Esophagus (tissue), 2 donors: ENCODE measurements at regions not wholly inside any gene's neighbourhood (a gene's known extent, or its start where the extent isn't known, plus 50 kb on each side); places are given as distances from the start of the nearest gene placed in this dataset.

Experiments used
- H3K27ac ChIP-seq, 2 donors: one replicate each; pipeline ENCODE4 v1.5.1; 2013; ENCODE audit warnings: low read depth in 2 of 2, mild to moderate bottlenecking in 2 of 2, inconsistent platforms in 1 of 2, low read length in 1 of 2, moderate library complexity in 1 of 2
- H3K27me3 ChIP-seq, 2 donors: one replicate each; pipeline ENCODE4 v1.6.1; 2013; ENCODE audit warnings: low read length in 2 of 2, control low read depth in 1 of 2, mild to moderate bottlenecking in 1 of 2; ENCODE audit not compliant: insufficient read depth in 2 of 2, control insufficient read depth in 1 of 2
- H3K36me3 ChIP-seq, 2 donors: one replicate each; pipeline ENCODE4 v1.6.1; 2013; ENCODE audit warnings: low read length in 1 of 2; ENCODE audit not compliant: control insufficient read depth in 2 of 2, insufficient read depth in 2 of 2
- H3K4me1 ChIP-seq, 2 donors: one replicate each; pipeline ENCODE4 v1.6.1; 2013; ENCODE audit warnings: low read length in 1 of 2; ENCODE audit not compliant: control insufficient read depth in 2 of 2, insufficient read depth in 2 of 2
- H3K4me3 ChIP-seq, 2 donors: one replicate each; pipeline ENCODE4 v1.5.1; 2013; ENCODE audit warnings: low read length in 2 of 2, mild to moderate bottlenecking in 2 of 2, low read depth in 1 of 2, moderate library complexity in 1 of 2
- H3K9me3 ChIP-seq, 2 donors: one replicate each; pipeline ENCODE4 v1.6.1; 2013; ENCODE audit warnings: mild to moderate bottlenecking in 2 of 2, low read depth in 1 of 2, low read length in 1 of 2, moderate library complexity in 1 of 2; ENCODE audit not compliant: control insufficient read depth in 2 of 2, insufficient read depth in 1 of 2
- WGBS, 2 donors: extraction: QIAGEN DNeasy Blood & Tissue Kit; methylation state at CpG; one replicate each; pipeline ENCODE4 v1.1.7; 2013; 5-methylcytosine and 5-hydroxymethylcytosine counted together
- donor health status: healthy with polysubstance abuse.
- donor health status: Bipolar disorder and iron deficiency.

GRCh38 chr5:56344594-56344993 lies 111.5 kb upstream of the ANKRD55 start:
- H3K4me3 ChIP-seq, result no peak overlapping the region
- 89 to 90% methylated on average over 1 of the region's 1 CpG for WGBS, 2 donors
- no peaks in the 10 kb centered on the region for H3K4me1 ChIP-seq
- no peaks in the 10 kb centered on the region for H3K36me3 ChIP-seq
- no peaks in the 10 kb centered on the region for H3K9me3 ChIP-seq
- H3K27ac ChIP-seq, result no peak overlapping the region
- no peaks in the 10 kb centered on the region for H3K27me3 ChIP-seq

GRCh38 chr5:56343988-56344387 lies 110.9 kb upstream of the ANKRD55 start:
- H3K27me3 ChIP-seq, result no peaks in the 10 kb centered on the region
- no peak overlapping the region for H3K27ac ChIP-seq
- WGBS, 2 donors, result 97 to 100% methylated on average over 2 of the region's 2 CpGs

GRCh38 chr5:56342616-56343015 lies 109.5 kb upstream of the ANKRD55 start:
- Histone ChIP-seq H3K27me3 (no peaks in the 10 kb centered on the region), H3K27ac (no peak overlapping the region), H3K36me3 (no peaks in the 10 kb centered on the region), H3K4me1 (no peaks in the 10 kb centered on the region), H3K4me3 (no peak overlapping the region), H3K9me3 (no peaks in the 10 kb centered on the region)
- WGBS, 2 donors, result 95% methylated on average over 3 of the region's 3 CpGs

More at GRCh38 chr5:56343988-56344387, 110.9 kb upstream of the ANKRD55 start:
- Histone ChIP-seq H3K4me3 (no peak overlapping the region), H3K4me1 (no peaks in the 10 kb centered on the region), H3K36me3 (no peaks in the 10 kb centered on the region), H3K9me3 (no peaks in the 10 kb centered on the region)

DNA sequence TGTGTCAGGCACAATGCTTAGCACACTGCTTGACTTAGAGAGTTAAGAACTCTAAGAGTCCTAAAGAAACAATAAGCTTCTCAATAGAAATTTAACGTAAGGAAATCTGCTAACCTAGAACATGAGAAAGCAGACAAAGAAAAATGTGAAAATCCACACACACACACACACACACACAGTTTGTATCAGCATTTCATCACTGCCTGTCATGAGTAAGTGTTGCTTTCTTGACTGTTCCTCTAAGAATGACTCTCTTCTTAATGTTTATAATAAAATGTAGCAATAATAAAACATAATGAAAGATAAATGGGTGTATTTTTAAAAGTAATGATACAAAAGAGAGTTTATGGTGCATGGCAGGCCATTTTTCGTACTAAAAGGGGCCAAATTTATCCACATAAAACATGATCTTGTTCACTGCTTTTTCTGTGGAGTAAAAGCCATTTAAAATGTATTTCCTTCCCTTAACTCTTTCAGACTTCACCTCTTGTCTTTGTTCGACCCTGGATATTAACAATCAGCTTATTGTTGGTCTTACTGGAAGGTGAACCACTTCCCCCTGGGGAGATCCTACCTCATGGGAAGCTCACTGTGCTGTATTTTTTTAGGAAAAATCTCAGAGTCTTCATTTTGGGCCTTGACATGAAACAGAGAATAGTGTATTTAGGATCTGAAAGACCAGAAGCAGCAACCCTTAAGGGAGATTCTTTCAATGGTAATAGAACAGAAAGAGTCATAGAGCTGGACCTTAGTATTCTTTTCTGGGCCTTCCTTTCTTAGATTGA lies 107.3 kb upstream of the ANKRD55 start:
- no peak overlapping the region for H3K4me3 ChIP-seq
- H3K9me3 ChIP-seq, result no peaks in the 10 kb centered on the region
- no peaks in the 10 kb centered on the region for H3K4me1 ChIP-seq
- H3K36me3 ChIP-seq, result no peaks in the 10 kb centered on the region
- 77 to 78% methylated on average over 3 of the region's 3 CpGs for WGBS, 2 donors
- H3K27ac ChIP-seq, result no peak overlapping the region
- H3K27me3 ChIP-seq, result no peaks in the 10 kb centered on the region

- no peaks in the 10 kb centered on the region for H3K27me3 ChIP-seq
- peaks cover 0 to 4% of the 10 kb centered on the region in 2 donors for H3K9me3 ChIP-seq
- WGBS, 2 donors, result 71% methylated on average over 4 of the region's 4 CpGs
- no peak overlapping the region for H3K27ac ChIP-seq
- no peaks in the 10 kb centered on the region for H3K36me3 ChIP-seq
- H3K4me1 ChIP-seq, result no peaks in the 10 kb centered on the region
- H3K4me3 ChIP-seq, result no peak overlapping the region
Observed at GRCh38 chr5:56339732-56340131, 106.6 kb upstream of the ANKRD55 start.

GRCh38 chr5:56337715-56338319 lies 104.7 kb upstream of the ANKRD55 start:
- 90 to 95% methylated on average over 5 of the region's 5 CpGs for WGBS, 2 donors
- Histone ChIP-seq H3K4me1 (no peaks in the 10 kb centered on the region), H3K36me3 (no peaks in the 10 kb centered on the region), H3K4me3 (no peak overlapping the region), H3K27me3 (no peaks in the 10 kb centered on the region), H3K9me3 (peaks cover 0 to 4% of the 10 kb centered on the region in 2 donors), H3K27ac (no peak overlapping the region)

DNA sequence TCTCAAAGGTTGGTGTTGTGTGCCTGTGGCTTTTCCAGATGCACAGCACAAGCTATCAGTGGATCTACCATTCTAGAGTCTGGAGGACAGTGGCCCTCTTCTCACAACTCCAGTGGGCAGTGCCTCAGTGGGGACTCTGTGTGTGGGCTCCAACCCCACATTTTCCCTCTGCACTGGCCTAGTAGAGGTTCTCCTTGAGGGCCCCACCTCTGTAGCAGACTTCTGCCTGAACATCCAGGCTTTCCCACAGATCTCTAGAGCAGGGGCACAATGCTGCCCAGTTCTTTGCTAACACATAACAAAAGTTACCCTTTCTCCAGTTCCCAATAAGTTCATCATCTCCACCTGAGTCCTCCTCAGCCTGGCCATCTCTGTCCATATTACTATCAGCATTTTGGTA lies 102.1 kb upstream of the ANKRD55 start:
- Histone ChIP-seq H3K27me3 (no peaks in the 10 kb centered on the region), H3K9me3 (peaks cover 0 to 4% of the 10 kb centered on the region in 2 donors), H3K36me3 (no peaks in the 10 kb centered on the region), H3K27ac (no peak overlapping the region), H3K4me3 (no peak overlapping the region), H3K4me1 (no peaks in the 10 kb centered on the region)

DNA sequence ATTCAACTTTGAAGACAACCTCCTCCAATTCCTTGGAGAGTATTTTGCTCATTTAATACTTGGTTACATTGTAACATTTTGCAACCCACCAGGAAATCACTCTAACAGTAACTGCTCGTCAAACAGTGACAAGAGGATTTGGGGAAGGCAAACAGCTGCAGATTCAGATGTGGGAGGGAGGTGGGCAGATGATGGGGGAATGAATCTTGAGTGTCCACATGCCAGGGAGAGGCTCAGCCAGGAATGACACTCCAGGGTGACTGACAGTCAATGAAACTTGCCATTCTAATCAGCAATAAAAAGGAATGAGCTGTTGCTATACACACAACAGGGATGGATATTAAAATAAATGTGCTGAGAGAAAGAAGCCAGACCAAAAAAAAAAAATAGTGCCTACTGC lies 97.7 kb upstream of the ANKRD55 start:
- H3K9me3 ChIP-seq, result peaks cover 0 to 4% of the 10 kb centered on the region in 2 donors
- no peaks in the 10 kb centered on the region for H3K27me3 ChIP-seq
- H3K27ac ChIP-seq, result no peak overlapping the region
- H3K4me3 ChIP-seq, result no peak overlapping the region
- H3K4me1 ChIP-seq, result peaks cover 0 to 2% of the 10 kb centered on the region in 2 donors
- WGBS, 2 donors, result 78 to 83% methylated on average over 1 of the region's 1 CpG
- no peaks in the 10 kb centered on the region for H3K36me3 ChIP-seq

DNA sequence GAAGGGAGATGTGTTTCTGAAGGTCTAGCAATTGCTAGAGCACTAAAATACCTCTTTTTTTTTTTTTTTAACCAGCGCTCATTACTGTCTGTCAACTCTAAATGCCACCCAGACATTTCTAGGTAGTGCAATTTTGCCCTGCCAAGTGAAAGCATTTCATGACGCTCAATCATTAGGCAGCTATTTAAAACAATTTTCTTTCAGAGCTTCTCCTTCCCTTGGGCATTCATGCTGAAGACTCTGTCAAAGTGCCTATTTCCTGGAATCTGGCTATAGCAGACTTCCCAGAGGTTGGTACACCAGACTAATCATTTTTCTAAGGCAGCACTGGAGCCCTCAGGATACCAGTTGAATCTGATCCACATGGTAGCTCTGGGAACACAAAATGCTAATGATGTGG lies 97.0 kb upstream of the ANKRD55 start:
- peaks cover 0 to 3% of the 10 kb centered on the region in 2 donors for H3K9me3 ChIP-seq
- no peak overlapping the region for H3K27ac ChIP-seq
- no peaks in the 10 kb centered on the region for H3K36me3 ChIP-seq
- H3K4me1 ChIP-seq, result peaks cover 0 to 2% of the 10 kb centered on the region in 2 donors
- H3K4me3 ChIP-seq, result no peak overlapping the region
- WGBS, 2 donors, result 43 to 53% methylated on average over 2 of the region's 2 CpGs
- no peaks in the 10 kb centered on the region for H3K27me3 ChIP-seq

DNA sequence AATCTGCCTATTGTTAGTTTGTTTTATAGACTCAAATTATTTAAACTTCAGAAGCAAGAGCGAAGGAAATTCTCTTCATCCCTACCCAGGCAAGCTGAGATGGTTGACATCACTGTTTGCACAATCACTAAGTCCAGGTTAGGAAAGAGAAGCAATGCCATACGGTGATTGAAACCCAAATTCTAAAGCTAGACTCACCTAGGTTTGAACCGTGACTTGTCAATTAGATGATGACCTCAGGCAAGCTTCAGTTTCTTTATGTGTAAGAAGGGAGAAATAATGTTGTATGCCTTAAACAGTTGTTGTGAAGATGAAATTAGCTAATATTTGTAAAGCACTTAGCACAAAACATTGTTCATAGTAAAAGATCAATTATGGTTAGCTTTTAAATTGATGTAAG lies 96.5 kb upstream of the ANKRD55 start:
- no peaks in the 10 kb centered on the region for H3K36me3 ChIP-seq
- no peaks in the 10 kb centered on the region for H3K27me3 ChIP-seq
- WGBS, 2 donors, result 57 to 78% methylated on average over 3 of the region's 3 CpGs
- peaks cover 0 to 2% of the 10 kb centered on the region in 2 donors for H3K4me1 ChIP-seq
- no peak overlapping the region for H3K27ac ChIP-seq
- no peak overlapping the region for H3K4me3 ChIP-seq
- H3K9me3 ChIP-seq, result no peaks in the 10 kb centered on the region
